AG10803 (cell line): ENCODE measurements at regions not wholly inside any gene's neighbourhood (a gene's known extent, or its start where the extent isn't known, plus 50 kb on each side); places are given as distances from the start of the nearest gene placed in this dataset.

Experiments
- DNase-seq: peaks from one replicate; pipeline ENCODE4 v3.0.0; 2010; ENCODE audit warnings: low read depth
- H3K4me3 ChIP-seq: 2 replicates; pipeline ENCODE4 v1.5.1; 2011; ENCODE audit warnings: mild to moderate bottlenecking, low read length, control low read depth
- CTCF ChIP-seq: conservative IDR thresholded peaks from 2 replicates; pipeline ENCODE4 v1.5.1; 2011; ENCODE audit warnings: mild to moderate bottlenecking, low read length, control low read depth, inconsistent platforms

GRCh38 chr5:33364406-33364805 is 76.4 kb upstream of the TARS1 start:
- DNase-seq = no peak
- no peak for TF ChIP-seq CTCF
- H3K4me3 ChIP-seq = no peak overlapping the region

GRCh38 chr5:33367416-33367815 is 73.3 kb upstream of the TARS1 start:
- DNase-seq = peak; percentile 24
- H3K4me3 ChIP-seq = no peak overlapping the region
- no peak for TF ChIP-seq CTCF

GRCh38 chr5:33369485-33370465 is 71.0 kb upstream of the TARS1 start:
- no peak overlapping the region for H3K4me3 ChIP-seq
- TF ChIP-seq CTCF = no peak
- peak; percentile 83 for DNase-seq

GRCh38 chr5:33370466-33370859 is 70.3 kb upstream of the TARS1 start:
- TF ChIP-seq CTCF = no peak
- DNase-seq = no peak
- no peak overlapping the region for H3K4me3 ChIP-seq

- peak; percentile 93 for DNase-seq
- TF ChIP-seq CTCF = no peak
- no peak overlapping the region for H3K4me3 ChIP-seq
Measured at GRCh38 chr5:33371660-33372059, 69.1 kb upstream of the TARS1 start.

- no peak for TF ChIP-seq CTCF
- DNase-seq = no peak
- H3K4me3 ChIP-seq = no peak overlapping the region
Measured at GRCh38 chr5:33372721-33373472, 67.9 kb upstream of the TARS1 start.
